ENCODE measurements at regions not wholly inside any gene's neighbourhood (a gene's known extent, or its start where the extent isn't known, plus 50 kb on each side); places are given as distances from the start of the nearest gene placed in this dataset.

- Histone ChIP-seq H3K4me2 (ENCODE audit: low read length) (no peak overlapping the region), H3K4me3 (ENCODE audit: low read depth, low read length) (no peak overlapping the region), H3K27me3 (ENCODE audit: control insufficient read depth, insufficient read depth, low read length) (no peaks in the 10 kb centered on the region), H3K79me2 (no peaks in the 10 kb centered on the region), H2AFZ (peak overlapping the region; percentile 68), H3K36me3 (ENCODE audit: control insufficient read depth, insufficient read depth, low read length) (no peaks in the 10 kb centered on the region), H3K4me1 (peaks cover 50% of the 10 kb centered on the region), H3K9me3 (ENCODE audit: control insufficient read depth, low read length) (no peaks in the 10 kb centered on the region), H3K27ac (peak overlapping the region; percentile 94), H3K9ac (no peak overlapping the region)
- TF ChIP-seq CTCF (IDR thresholded peaks at IDR 0.05), result no peak
Observed at GRCh38 chr12:4014858-4015224, 141.6 kb upstream of the PARP11 start.

- Histone ChIP-seq H3K36me3 (ENCODE audit: control insufficient read depth, insufficient read depth, low read length) (no peaks in the 10 kb centered on the region), H3K4me2 (ENCODE audit: low read length) (no peak overlapping the region), H3K27me3 (ENCODE audit: control insufficient read depth, insufficient read depth, low read length) (no peaks in the 10 kb centered on the region), H3K4me1 (peaks cover 50% of the 10 kb centered on the region), H3K9me3 (ENCODE audit: control insufficient read depth, low read length) (no peaks in the 10 kb centered on the region), H3K27ac (peak overlapping the region; percentile 94), H2AFZ (peak overlapping the region; percentile 68), H3K9ac (no peak overlapping the region), H3K4me3 (ENCODE audit: low read depth, low read length) (no peak overlapping the region), H3K79me2 (no peaks in the 10 kb centered on the region)
- TF ChIP-seq CTCF (IDR thresholded peaks at IDR 0.05), result no peak
Observed at GRCh38 chr12:4014444-4014843, 141.2 kb upstream of the PARP11 start.

GRCh38 chr12:4012977-4013968, 140.1 kb upstream of the PARP11 start:
- Histone ChIP-seq H3K9me3 (ENCODE audit: control insufficient read depth, low read length) (no peaks in the 10 kb centered on the region), H3K4me3 (ENCODE audit: low read depth, low read length) (no peak overlapping the region), H3K36me3 (ENCODE audit: control insufficient read depth, insufficient read depth, low read length) (no peaks in the 10 kb centered on the region), H3K27ac (peak overlapping the region; percentile 94), H3K4me1 (peaks cover 50% of the 10 kb centered on the region), H2AFZ (peak overlapping the region; percentile 77), H3K27me3 (ENCODE audit: control insufficient read depth, insufficient read depth, low read length) (no peaks in the 10 kb centered on the region), H3K79me2 (no peaks in the 10 kb centered on the region), H3K9ac (peak overlapping the region; percentile 33), H3K4me2 (ENCODE audit: low read length) (peak overlapping the region; percentile 32)
- no peak for TF ChIP-seq CTCF (IDR thresholded peaks at IDR 0.05)

- no peaks in the 10 kb centered on the region for H3K9me3 ChIP-seq (ENCODE audit: control insufficient read depth, low read length)
- H3K79me2 ChIP-seq, result no peaks in the 10 kb centered on the region
- no peak overlapping the region for H3K9ac ChIP-seq
- H3K27ac ChIP-seq, result peak overlapping the region; percentile 94
- H3K4me2 ChIP-seq (ENCODE audit: low read length), result no peak overlapping the region
- no peak overlapping the region for H3K4me3 ChIP-seq (ENCODE audit: low read depth, low read length)
- no peak for TF ChIP-seq CTCF (IDR thresholded peaks at IDR 0.05)
- no peaks in the 10 kb centered on the region for H3K27me3 ChIP-seq (ENCODE audit: control insufficient read depth, insufficient read depth, low read length)
- peak overlapping the region; percentile 77 for H2AFZ ChIP-seq
- H3K36me3 ChIP-seq (ENCODE audit: control insufficient read depth, insufficient read depth, low read length), result no peaks in the 10 kb centered on the region
- peaks cover 54% of the 10 kb centered on the region for H3K4me1 ChIP-seq
Observed at GRCh38 chr12:4012073-4012472, 138.9 kb upstream of the PARP11 start.

Data from parathyroid adenoma (tissue), 2 donors.